ENCODE measurements at regions not wholly inside any gene's neighbourhood (a gene's known extent, or its start where the extent isn't known, plus 50 kb on each side); places are given as distances from the start of the nearest gene placed in this dataset.

GRCh38 chr12:98389593-98389992 lies 125.8 kb upstream of the TMPO start:
- no peaks in the 10 kb centered on the region for H3K9me3 ChIP-seq (ENCODE audit: low read length)
- no peak overlapping the region for H3K4me2 ChIP-seq (ENCODE audit: low read length)
- no peaks in the 10 kb centered on the region for H3K36me3 ChIP-seq (ENCODE audit: insufficient read depth, low read length)
- no peaks in the 10 kb centered on the region for H3K79me2 ChIP-seq (ENCODE audit: insufficient read depth, low read length)
- H3K27ac ChIP-seq (ENCODE audit: low read depth, low read length, poor library complexity, severe bottlenecking), result no peak overlapping the region
- H2AFZ ChIP-seq (ENCODE audit: low read length), result no peak overlapping the region
- TF ChIP-seq EZH2 (IDR thresholded peaks at IDR 0.05; ENCODE audit: borderline replicate concordance, low read length), result no peak
- no peak for TF ChIP-seq CTCF (IDR thresholded peaks at IDR 0.05; ENCODE audit: low read length)
- H3K4me3 ChIP-seq (ENCODE audit: low read depth, low read length, poor library complexity, severe bottlenecking), result no peak overlapping the region
- no peaks in the 10 kb centered on the region for H4K20me1 ChIP-seq (ENCODE audit: insufficient read depth, low read length)
- H3K4me1 ChIP-seq (ENCODE audit: insufficient read depth, low read length, severe bottlenecking), result no peaks in the 10 kb centered on the region
- H3K9me2 ChIP-seq (ENCODE audit: low read depth, low read length), result no peaks in the 10 kb centered on the region
- H3F3A ChIP-seq (ENCODE audit: insufficient read depth, low read length), result no peaks in the 10 kb centered on the region
- H3K9ac ChIP-seq (ENCODE audit: low read length), result no peak overlapping the region
- no peaks in the 10 kb centered on the region for H3K27me3 ChIP-seq (ENCODE audit: insufficient read depth, low read length)

- Histone ChIP-seq H3K36me3 (ENCODE audit: insufficient read depth, low read length) (no peaks in the 10 kb centered on the region), H3K79me2 (ENCODE audit: insufficient read depth, low read length) (no peaks in the 10 kb centered on the region), H3K27me3 (ENCODE audit: insufficient read depth, low read length) (no peaks in the 10 kb centered on the region), H3K4me3 (ENCODE audit: low read depth, low read length, poor library complexity, severe bottlenecking) (peak overlapping the region; percentile 40), H3K4me1 (ENCODE audit: insufficient read depth, low read length, severe bottlenecking) (peaks cover 44% of the 10 kb centered on the region), H2AFZ (ENCODE audit: low read length) (peak overlapping the region; percentile 78; the same call in 1 of the 2 replicates), H3K9me2 (ENCODE audit: low read depth, low read length) (no peaks in the 10 kb centered on the region), H3K9ac (ENCODE audit: low read length) (peak overlapping the region; percentile 8; the same call in 1 of the 2 replicates), H4K20me1 (ENCODE audit: insufficient read depth, low read length) (no peaks in the 10 kb centered on the region), H3K4me2 (ENCODE audit: low read length) (peak overlapping the region; percentile 52), H3K9me3 (ENCODE audit: low read length) (no peaks in the 10 kb centered on the region), H3K27ac (ENCODE audit: low read depth, low read length, poor library complexity, severe bottlenecking) (no peak overlapping the region), H3F3A (ENCODE audit: insufficient read depth, low read length) (no peaks in the 10 kb centered on the region)
- no peak for TF ChIP-seq EZH2 (IDR thresholded peaks at IDR 0.05; ENCODE audit: borderline replicate concordance, low read length)
- peak; percentile 90 for TF ChIP-seq CTCF (IDR thresholded peaks at IDR 0.05; ENCODE audit: low read length)
These were observed 117.9 kb upstream of the TMPO start for GRCh38 chr12:98397323-98398105.

- H3K9me2 ChIP-seq (ENCODE audit: low read depth, low read length), result no peaks in the 10 kb centered on the region
- H4K20me1 ChIP-seq (ENCODE audit: insufficient read depth, low read length), result no peaks in the 10 kb centered on the region
- no peaks in the 10 kb centered on the region for H3F3A ChIP-seq (ENCODE audit: insufficient read depth, low read length)
- no peaks in the 10 kb centered on the region for H3K79me2 ChIP-seq (ENCODE audit: insufficient read depth, low read length)
- peaks cover 50% of the 10 kb centered on the region for H3K4me1 ChIP-seq (ENCODE audit: insufficient read depth, low read length, severe bottlenecking)
- H3K4me2 ChIP-seq (ENCODE audit: low read length), result no peak overlapping the region
- no peak overlapping the region for H3K27ac ChIP-seq (ENCODE audit: low read depth, low read length, poor library complexity, severe bottlenecking)
- no peak overlapping the region for H3K9ac ChIP-seq (ENCODE audit: low read length)
- H3K27me3 ChIP-seq (ENCODE audit: insufficient read depth, low read length), result no peaks in the 10 kb centered on the region
- TF ChIP-seq CTCF (IDR thresholded peaks at IDR 0.05; ENCODE audit: low read length) (no peak), EZH2 (IDR thresholded peaks at IDR 0.05; ENCODE audit: borderline replicate concordance, low read length) (no peak)
- 0 out of 2 replicates have a peak overlapping the region, but pooled peaks have one; percentile 14 for H2AFZ ChIP-seq (ENCODE audit: low read length)
- no peak overlapping the region for H3K4me3 ChIP-seq (ENCODE audit: low read depth, low read length, poor library complexity, severe bottlenecking)
- no peaks in the 10 kb centered on the region for H3K9me3 ChIP-seq (ENCODE audit: low read length)
- no peaks in the 10 kb centered on the region for H3K36me3 ChIP-seq (ENCODE audit: insufficient read depth, low read length)
These were observed 115.9 kb upstream of the TMPO start for GRCh38 chr12:98399532-98399931.
